H9 (cell line): ENCODE measurements at regions not wholly inside any gene's neighbourhood (a gene's known extent, or its start where the extent isn't known, plus 50 kb on each side); places are given as distances from the start of the nearest gene placed in this dataset.

Source experiments
- DNase-seq: peaks from one replicate; pipeline ENCODE4 v3.0.0-alpha.2; 2017
- H2AFZ ChIP-seq: one replicate; pipeline ENCODE4 v1.6.1; 2013; ENCODE audit warnings: mild to moderate bottlenecking, low read length, control low read depth, moderate library complexity
- H2AK5ac ChIP-seq: 2 replicates; pipeline ENCODE4 v1.6.1; 2013; ENCODE audit warnings: low read length, control low read depth, mixed read lengths; ENCODE audit not compliant: insufficient read length
- H2BK120ac ChIP-seq: one replicate; pipeline ENCODE4 v1.6.1; 2013; ENCODE audit warnings: low read depth, mild to moderate bottlenecking, low read length, control low read depth, inconsistent platforms; ENCODE audit not compliant: poor library complexity, severe bottlenecking
- H2BK12ac ChIP-seq: 2 replicates; pipeline ENCODE4 v1.6.1; 2013; ENCODE audit warnings: low read length, control low read depth, mixed read lengths, low read depth; ENCODE audit not compliant: insufficient read length
- H2BK15ac ChIP-seq: 2 replicates; pipeline ENCODE4 v1.6.1; 2013; ENCODE audit warnings: low read depth, low read length, control low read depth
- H2BK20ac ChIP-seq: one replicate; pipeline ENCODE4 v1.6.1; 2013; ENCODE audit warnings: low read depth, mild to moderate bottlenecking, low read length, control low read depth, inconsistent platforms; ENCODE audit not compliant: poor library complexity, severe bottlenecking
- H2BK5ac ChIP-seq: 2 replicates; pipeline ENCODE4 v1.6.1; 2013; ENCODE audit warnings: low read length, control low read depth, mixed read lengths; ENCODE audit not compliant: insufficient read length
- H3K14ac ChIP-seq: 2 replicates; pipeline ENCODE4 v1.6.1; 2013; ENCODE audit warnings: low read length, control low read depth; ENCODE audit not compliant: insufficient read depth
- H3K18ac ChIP-seq: 2 replicates; pipeline ENCODE4 v1.6.1; 2013; ENCODE audit warnings: low read depth, mild to moderate bottlenecking, mixed read lengths, low read length, control low read depth; ENCODE audit not compliant: insufficient read length
- H3K23ac ChIP-seq: 2 replicates; pipeline ENCODE4 v1.6.1; 2013; ENCODE audit warnings: low read length, control low read depth, mixed read lengths, low read depth; ENCODE audit not compliant: insufficient read length
- H3K23me2 ChIP-seq: 2 replicates; pipeline ENCODE4 v1.6.1; 2013; ENCODE audit warnings: low read depth, mild to moderate bottlenecking, mixed read lengths, low read length, control low read depth; ENCODE audit not compliant: insufficient read length, poor library complexity, severe bottlenecking
- H3K27ac ChIP-seq: 2 replicates; pipeline ENCODE4 v1.5.1; 2013; ENCODE audit warnings: low read length, control low read depth, mixed read lengths, low read depth; ENCODE audit not compliant: insufficient read length
- H3K27me3 ChIP-seq: 2 replicates; pipeline ENCODE4 v1.6.1; 2013; ENCODE audit warnings: low read length, control low read depth, inconsistent platforms; ENCODE audit not compliant: insufficient read depth
- H3K4ac ChIP-seq: 2 replicates; pipeline ENCODE4 v1.6.1; 2013; ENCODE audit warnings: low read depth, mild to moderate bottlenecking, control low read depth, inconsistent platforms, low read length, moderate library complexity
- H3K4me1 ChIP-seq: 2 replicates; pipeline ENCODE4 v1.6.1; 2013; ENCODE audit warnings: low read length, control low read depth, inconsistent platforms; ENCODE audit not compliant: insufficient read depth
- H3K4me2 ChIP-seq: 2 replicates; pipeline ENCODE4 v1.6.1; 2013; ENCODE audit warnings: low read length, control low read depth, mixed read lengths; ENCODE audit not compliant: insufficient read length, insufficient read depth
- H3K56ac ChIP-seq: 2 replicates; pipeline ENCODE4 v1.6.1; 2013; ENCODE audit warnings: low read depth, mild to moderate bottlenecking, mixed read lengths, low read length, control low read depth; ENCODE audit not compliant: insufficient read length
- H3K79me1 ChIP-seq: 2 replicates; pipeline ENCODE4 v1.6.1; 2013; ENCODE audit warnings: low read depth, mild to moderate bottlenecking, moderate library complexity, low read length, control low read depth, inconsistent platforms; ENCODE audit not compliant: insufficient read depth, poor library complexity, severe bottlenecking
- H3K79me2 ChIP-seq: 2 replicates; pipeline ENCODE4 v1.6.1; 2013; ENCODE audit warnings: low read length, control low read depth, inconsistent platforms; ENCODE audit not compliant: insufficient read depth
- H3K9ac ChIP-seq: 2 replicates; pipeline ENCODE4 v1.6.1; 2013; ENCODE audit warnings: low read length, control low read depth, mixed read lengths; ENCODE audit not compliant: insufficient read length; ENCODE audit errors: extremely low read depth
- H3K9me3 ChIP-seq: one replicate; pipeline ENCODE4 v1.6.1; 2013; ENCODE audit warnings: low read depth, low read length, inconsistent platforms; ENCODE audit not compliant: control insufficient read depth
- H3T11ph ChIP-seq: one replicate; pipeline ENCODE4 v1.6.1; 2013; ENCODE audit warnings: mild to moderate bottlenecking, low read length, control low read depth, inconsistent platforms
- H4K20me1 ChIP-seq: one replicate; pipeline ENCODE4 v1.6.1; 2013; ENCODE audit not compliant: control insufficient read depth, insufficient read length, insufficient read depth
- H4K5ac ChIP-seq: 2 replicates; pipeline ENCODE4 v1.6.1; 2013; ENCODE audit warnings: low read depth, mild to moderate bottlenecking, mixed read lengths, low read length, control low read depth; ENCODE audit not compliant: insufficient read length
- H4K8ac ChIP-seq: replicated peaks from 2 replicates; pipeline ENCODE4 v1.6.1; 2013; ENCODE audit warnings: low read length, control low read depth, mixed read lengths, low read depth; ENCODE audit not compliant: insufficient read length
- H4K91ac ChIP-seq: 2 replicates; pipeline ENCODE4 v1.6.1; 2013; ENCODE audit warnings: low read depth, mild to moderate bottlenecking, moderate library complexity, mixed read lengths, low read length, control low read depth; ENCODE audit not compliant: insufficient read length
- H3K27ac Mint-ChIP-seq, 3 experiments: 2 replicates in 2 of 3; 3 replicates in 1 of 3; pipeline ENCODE4 v1.8.0; 2020 to 2021; ENCODE audit warnings: mixed read lengths in 3 of 3, mild to moderate bottlenecking in 1 of 3, moderate library complexity in 1 of 3
- H3K27me3 Mint-ChIP-seq: 2 replicates; pipeline ENCODE4 v1.8.0; 2021; ENCODE audit warnings: low read depth, mild to moderate bottlenecking, moderate library complexity, mixed read lengths
- H3K36me3 Mint-ChIP-seq, 3 experiments: 2 replicates in 2 of 3; 3 replicates in 1 of 3; pipeline ENCODE4 v1.8.0; 2020 to 2021; ENCODE audit warnings: low read depth in 3 of 3, mixed read lengths in 3 of 3; ENCODE audit not compliant: insufficient read depth in 1 of 3
- H3K4me1 Mint-ChIP-seq, 2 experiments: 2 replicates each; pipeline ENCODE4 v1.8.0; 2020; ENCODE audit warnings: mixed read lengths in 2 of 2
- H3K4me3 Mint-ChIP-seq, 2 experiments: 2 replicates in 1 of 2; 3 replicates in 1 of 2; pipeline ENCODE4 v1.8.0; 2020 to 2021; ENCODE audit warnings: mild to moderate bottlenecking in 2 of 2, mixed read lengths in 2 of 2, moderate library complexity in 1 of 2
- H3K9me3 Mint-ChIP-seq, 2 experiments: 2 replicates in 1 of 2; 3 replicates in 1 of 2; pipeline ENCODE4 v1.8.0; 2020; ENCODE audit warnings: mild to moderate bottlenecking in 2 of 2, mixed read lengths in 2 of 2, moderate library complexity in 1 of 2
- CTCF ChIP-seq: fragments of 200-600 bp; sonication (generic); conservative IDR thresholded peaks from 3 replicates; pipeline ENCODE4 v1.8.0; 2021; ENCODE audit warnings: antibody characterized with exemption, mild to moderate bottlenecking
- WGBS: extraction: QIAGEN DNeasy Blood & Tissue Kit; methylation state at CpG from one replicate; pipeline ENCODE4 v1.1.7; 2013; ENCODE audit warnings: missing lambda C conversion rate, low lambda C conversion rate, mixed read lengths; ENCODE audit not compliant: insufficient read length; ENCODE audit errors: extremely low coverage; 5-methylcytosine and 5-hydroxymethylcytosine counted together

DNA sequence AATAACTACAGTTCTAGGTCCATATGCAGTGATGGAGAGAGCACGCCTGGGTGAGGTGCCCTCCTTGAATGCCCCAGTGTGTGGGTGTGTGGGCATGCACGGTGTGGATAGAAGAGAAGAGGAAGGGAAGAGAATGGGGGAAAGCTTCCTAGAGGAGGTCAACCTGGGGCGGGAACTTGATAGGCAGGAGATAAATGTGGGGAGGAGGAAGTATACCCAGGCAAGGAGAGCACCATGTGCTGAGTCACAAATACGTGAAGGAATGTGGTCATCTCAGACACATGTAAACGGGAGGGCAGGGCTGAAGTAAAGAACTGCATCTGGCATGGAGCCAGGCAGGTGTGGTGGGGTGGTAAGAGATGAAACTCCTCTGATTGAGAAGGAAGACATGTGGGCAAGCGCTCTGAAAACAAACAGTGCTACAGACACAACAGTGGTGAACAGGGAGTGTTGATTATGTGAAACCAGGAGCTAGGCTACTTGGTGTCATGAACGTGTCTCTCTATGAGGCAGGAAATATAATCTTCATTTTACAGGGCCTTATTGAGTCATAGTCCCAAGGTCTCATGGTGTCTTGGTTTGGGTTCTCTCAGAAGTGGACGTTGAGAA, 61.5 kb upstream of the EED start:
- no peak overlapping the region for H3K9ac ChIP-seq
- Mint-ChIP-seq H3K27me3 (no peaks in the 10 kb centered on the region; the same call in 1 of the 2 replicates), H3K36me3 (no peaks in the 10 kb centered on the region), H3K9me3 (no peaks in the 10 kb centered on the region), H3K4me1 (no peaks in the 10 kb centered on the region), H3K27ac (no peak overlapping the region), H3K4me3 (no peak overlapping the region)
- no peaks in the 10 kb centered on the region for H3K9me3 ChIP-seq
- H3K79me1 ChIP-seq = no peaks in the 10 kb centered on the region
- H3K79me2 ChIP-seq = no peaks in the 10 kb centered on the region
- H2AFZ ChIP-seq = no peak overlapping the region
- H4K20me1 ChIP-seq = no peaks in the 10 kb centered on the region
- H3K18ac ChIP-seq = no peak overlapping the region
- no peak overlapping the region for H2BK120ac ChIP-seq
- no peak overlapping the region for H2BK5ac ChIP-seq
- no peak overlapping the region for H3K27ac ChIP-seq
- H3K27me3 ChIP-seq = no peaks in the 10 kb centered on the region
- no peak overlapping the region for H3K4ac ChIP-seq
- no peak overlapping the region for H4K8ac ChIP-seq
- no peak overlapping the region for H3K4me2 ChIP-seq
- H3K14ac ChIP-seq = no peak overlapping the region
- H2AK5ac ChIP-seq = no peak overlapping the region
- no peak for DNase-seq
- H3K4me1 ChIP-seq = no peaks in the 10 kb centered on the region
- no peak overlapping the region for H4K5ac ChIP-seq
- H2BK12ac ChIP-seq = no peak overlapping the region
- no peak overlapping the region for H3T11ph ChIP-seq
- H3K23me2 ChIP-seq = no peaks in the 10 kb centered on the region
- H2BK15ac ChIP-seq = no peak overlapping the region
- no CpG with 5 or more reads among the region's 8 CpGs for WGBS
- no peak for TF ChIP-seq CTCF
- no peak overlapping the region for H4K91ac ChIP-seq
- no peak overlapping the region for H2BK20ac ChIP-seq
- no peak overlapping the region for H3K56ac ChIP-seq
- no peak overlapping the region for H3K23ac ChIP-seq
